SK-N-SH treated with all-trans-retinoic acid at 6 μM for 48 hours (cell line): ENCODE measurements at regions not wholly inside any gene's neighbourhood (a gene's known extent, or its start where the extent isn't known, plus 50 kb on each side); places are given as distances from the start of the nearest gene placed in this dataset.

ENCODE experiments used
- ESRRG ChIP-seq: fragments of 250-450 bp; sonication (Bioruptor Pico); IDR thresholded peaks from 2 replicates; pipeline ENCODE4 v1.6.1; 2021; ENCODE audit warnings: mild to moderate bottlenecking
- ZNF8 ChIP-seq: fragments of 450-650 bp; formaldehyde crosslinking; IDR thresholded peaks from 2 replicates; pipeline ENCODE4 v1.5.0; 2020; ENCODE audit warnings: mild to moderate bottlenecking, moderate library complexity

- TF ChIP-seq ZNF8: no peak
- TF ChIP-seq ESRRG: no peak
Observed at GRCh38 chr2:14417551-14417950, 215.0 kb upstream of the LRATD1 start.
